Type B pancreatic cell (in vitro differentiated cells): ENCODE measurements at regions not wholly inside any gene's neighbourhood (a gene's known extent, or its start where the extent isn't known, plus 50 kb on each side); places are given as distances from the start of the nearest gene placed in this dataset.
A peak's percentile ranks its signal among the peaks of the same experiment; 100 is the strongest.

Source experiments
- DNase-seq: peaks from one replicate; pipeline ENCODE4 v3.0.0; 2021; ENCODE audit warnings: mixed read lengths; ENCODE audit not compliant: unreplicated experiment; ENCODE audit errors: extremely low spot score
- H3K27ac Mint-ChIP-seq: 2 replicates; pipeline ENCODE4 v1.8.0; 2021; ENCODE audit warnings: mild to moderate bottlenecking, mixed read lengths
- H3K27me3 Mint-ChIP-seq: 2 replicates; pipeline ENCODE4 v1.8.0; 2021; ENCODE audit warnings: mixed read lengths
- H3K36me3 Mint-ChIP-seq: 2 replicates; pipeline ENCODE4 v1.8.0; 2021; ENCODE audit warnings: mixed read lengths
- H3K4me1 Mint-ChIP-seq: one replicate; pipeline ENCODE4 v1.8.0; 2021; ENCODE audit warnings: mixed read lengths; ENCODE audit not compliant: unreplicated experiment
- H3K4me3 Mint-ChIP-seq: 2 replicates; pipeline ENCODE4 v1.8.0; 2021; ENCODE audit warnings: mild to moderate bottlenecking, mixed read lengths
- H3K9me3 Mint-ChIP-seq: 2 replicates; pipeline ENCODE4 v1.8.0; 2021; ENCODE audit warnings: mixed read lengths
- TF ChIP-seq, protein P1 (sequence below): fragments of 200-600 bp; sonication (generic); conservative IDR thresholded peaks from 2 replicates; pipeline ENCODE4 v1.5.0; 2021; ENCODE audit warnings: antibody characterized with exemption, mild to moderate bottlenecking

GRCh38 chr13:65026505-65026904 is 2203.6 kb downstream of the PCDH9 start:
- no peak for DNase-seq
- no peaks in the 10 kb centered on the region for H3K36me3 Mint-ChIP-seq
- no peak overlapping the region for H3K4me3 Mint-ChIP-seq
- no peaks in the 10 kb centered on the region for H3K27me3 Mint-ChIP-seq
- TF ChIP-seq, protein P1, sequence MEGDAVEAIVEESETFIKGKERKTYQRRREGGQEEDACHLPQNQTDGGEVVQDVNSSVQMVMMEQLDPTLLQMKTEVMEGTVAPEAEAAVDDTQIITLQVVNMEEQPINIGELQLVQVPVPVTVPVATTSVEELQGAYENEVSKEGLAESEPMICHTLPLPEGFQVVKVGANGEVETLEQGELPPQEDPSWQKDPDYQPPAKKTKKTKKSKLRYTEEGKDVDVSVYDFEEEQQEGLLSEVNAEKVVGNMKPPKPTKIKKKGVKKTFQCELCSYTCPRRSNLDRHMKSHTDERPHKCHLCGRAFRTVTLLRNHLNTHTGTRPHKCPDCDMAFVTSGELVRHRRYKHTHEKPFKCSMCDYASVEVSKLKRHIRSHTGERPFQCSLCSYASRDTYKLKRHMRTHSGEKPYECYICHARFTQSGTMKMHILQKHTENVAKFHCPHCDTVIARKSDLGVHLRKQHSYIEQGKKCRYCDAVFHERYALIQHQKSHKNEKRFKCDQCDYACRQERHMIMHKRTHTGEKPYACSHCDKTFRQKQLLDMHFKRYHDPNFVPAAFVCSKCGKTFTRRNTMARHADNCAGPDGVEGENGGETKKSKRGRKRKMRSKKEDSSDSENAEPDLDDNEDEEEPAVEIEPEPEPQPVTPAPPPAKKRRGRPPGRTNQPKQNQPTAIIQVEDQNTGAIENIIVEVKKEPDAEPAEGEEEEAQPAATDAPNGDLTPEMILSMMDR = no peak
- H3K4me1 Mint-ChIP-seq = no peaks in the 10 kb centered on the region
- H3K27ac Mint-ChIP-seq = no peak overlapping the region
- H3K9me3 Mint-ChIP-seq = peaks cover 3% of the 10 kb centered on the region

- no peak for DNase-seq
- Mint-ChIP-seq H3K27ac (no peak overlapping the region), H3K4me3 (no peak overlapping the region), H3K36me3 (no peaks in the 10 kb centered on the region), H3K4me1 (no peaks in the 10 kb centered on the region), H3K9me3 (no peaks in the 10 kb centered on the region), H3K27me3 (no peaks in the 10 kb centered on the region)
- TF ChIP-seq, protein P1 = no peak
These were observed 2218.8 kb downstream of the PCDH9 start for GRCh38 chr13:65011378-65011777.

DNA sequence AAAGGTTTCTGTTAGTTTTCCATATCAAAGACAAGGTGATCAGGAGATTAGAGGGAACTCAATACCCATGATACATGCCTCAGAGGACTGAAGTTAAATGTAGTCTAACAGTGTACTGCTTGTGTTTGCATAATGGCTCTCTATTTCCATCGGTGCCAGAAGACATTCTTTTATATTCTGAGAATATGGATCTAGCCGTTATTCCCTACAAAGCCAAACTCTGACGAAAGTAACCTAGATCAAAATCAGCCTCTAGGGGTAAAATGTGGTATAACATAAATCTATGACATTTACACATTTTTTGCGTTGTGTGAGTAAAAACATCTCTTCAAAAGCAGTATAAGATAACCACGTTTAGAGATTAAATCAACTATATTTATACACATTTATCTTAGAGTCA is 2232.7 kb downstream of the PCDH9 start:
- Mint-ChIP-seq H3K9me3 (peaks cover 7% of the 10 kb centered on the region), H3K27me3 (no peaks in the 10 kb centered on the region), H3K4me3 (no peak overlapping the region), H3K4me1 (no peaks in the 10 kb centered on the region), H3K36me3 (no peaks in the 10 kb centered on the region), H3K27ac (no peak overlapping the region)
- TF ChIP-seq, protein P1 = peak; percentile 47
- no peak for DNase-seq

GRCh38 chr13:64993514-64994164 is 2236.5 kb downstream of the PCDH9 start:
- H3K27me3 Mint-ChIP-seq = no peaks in the 10 kb centered on the region
- DNase-seq = no peak
- no peaks in the 10 kb centered on the region for H3K4me1 Mint-ChIP-seq
- H3K27ac Mint-ChIP-seq = no peak overlapping the region
- no peaks in the 10 kb centered on the region for H3K36me3 Mint-ChIP-seq
- peaks cover 7% of the 10 kb centered on the region for H3K9me3 Mint-ChIP-seq
- TF ChIP-seq, protein P1 = no peak
- no peak overlapping the region for H3K4me3 Mint-ChIP-seq

GRCh38 chr13:64992314-64992713 is 2237.8 kb downstream of the PCDH9 start:
- H3K4me3 Mint-ChIP-seq = no peak overlapping the region
- H3K4me1 Mint-ChIP-seq = no peaks in the 10 kb centered on the region
- TF ChIP-seq, protein P1 = no peak
- no peak overlapping the region for H3K27ac Mint-ChIP-seq
- no peak for DNase-seq
- peaks cover 7% of the 10 kb centered on the region for H3K9me3 Mint-ChIP-seq
- H3K36me3 Mint-ChIP-seq = no peaks in the 10 kb centered on the region
- H3K27me3 Mint-ChIP-seq = no peaks in the 10 kb centered on the region
